T-helper 1 cell treated with Interleukin-12 subunit alpha and Interleukin-12 subunit beta and Interleukin-4 antibody, amounts not matched to agents 30 ng/mL and 1 ng/mL, for 36 hours (primary cell): ENCODE measurements at regions not wholly inside any gene's neighbourhood (a gene's known extent, or its start where the extent isn't known, plus 50 kb on each side); places are given as distances from the start of the nearest gene placed in this dataset.

Experiments used
- intact Hi-C: fragments of 100-400 bp; cut with micrococcal nuclease; formaldehyde crosslinking; loops from one replicate; pipeline ENCODE4 v1.15.1; 2024

- intact Hi-C loops, result no loop called here
Measured at GRCh38 chr14:44309331-44309730, 197.8 kb downstream of the FSCB start.

GRCh38 chr14:44300916-44301315, 206.2 kb downstream of the FSCB start:
- intact Hi-C loops, result no loop called here

- intact Hi-C loops, result no loop called here
Measured at GRCh38 chr14:44297437-44297836, 209.6 kb downstream of the FSCB start.

- intact Hi-C loops, result no loop called here
Measured at GRCh38 chr14:44291366-44291915, 215.6 kb downstream of the FSCB start.

- intact Hi-C loops, result no loop called here
Measured at GRCh38 chr14:44287858-44288257, 219.2 kb downstream of the FSCB start.

GRCh38 chr14:44286201-44286600, 220.9 kb downstream of the FSCB start:
- intact Hi-C loops, result no loop called here

- intact Hi-C loops, result no loop called here
Measured at GRCh38 chr14:44283836-44284235, 223.2 kb downstream of the FSCB start.

GRCh38 chr14:44279357-44279756, 227.7 kb downstream of the FSCB start:
- intact Hi-C loops, result no loop called here

- intact Hi-C loops, result no loop called here
Measured at GRCh38 chr14:44271637-44272036, 235.4 kb downstream of the FSCB start.

GRCh38 chr14:44271006-44271405, 236.1 kb downstream of the FSCB start:
- intact Hi-C loops, result no loop called here

- intact Hi-C loops, result no loop called here
Measured at GRCh38 chr14:44265246-44265645, 241.8 kb downstream of the FSCB start.

GRCh38 chr14:44215660-44216059, 291.4 kb downstream of the FSCB start:
- intact Hi-C loops, result no loop called here

- intact Hi-C loops, result no loop called here
Measured at GRCh38 chr14:44211718-44212117, 295.4 kb downstream of the FSCB start.

- intact Hi-C loops, result no loop called here
Measured at GRCh38 chr14:44204061-44204835, 302.8 kb downstream of the FSCB start.

- intact Hi-C loops, result no loop called here
Measured at GRCh38 chr14:44180975-44181374, 326.1 kb downstream of the FSCB start.

- intact Hi-C loops, result no loop called here
Measured at GRCh38 chr14:44170556-44170955, 336.5 kb downstream of the FSCB start.

- intact Hi-C loops, result no loop called here
Measured at GRCh38 chr14:44170101-44170500, 337.0 kb downstream of the FSCB start.

- intact Hi-C loops, result no loop called here
Measured at GRCh38 chr14:44168566-44168965, 338.5 kb downstream of the FSCB start.

GRCh38 chr14:44166611-44167010, 340.5 kb downstream of the FSCB start:
- intact Hi-C loops, result no loop called here

- intact Hi-C loops, result no loop called here
Measured at GRCh38 chr14:44165936-44166335, 341.1 kb downstream of the FSCB start.

- intact Hi-C loops, result no loop called here
Measured at GRCh38 chr14:44165286-44165685, 341.8 kb downstream of the FSCB start.

- intact Hi-C loops, result no loop called here
Measured at GRCh38 chr14:44163946-44164345, 343.1 kb downstream of the FSCB start.

GRCh38 chr14:44162197-44162596, 344.9 kb downstream of the FSCB start:
- intact Hi-C loops, result no loop called here
